GM19463 (cell line): ENCODE measurements at regions not wholly inside any gene's neighbourhood (a gene's known extent, or its start where the extent isn't known, plus 50 kb on each side); places are given as distances from the start of the nearest gene placed in this dataset.

ENCODE experiments used
- ATAC-seq: cut with Tn5 transposase; IDR thresholded peaks from one replicate; pipeline ENCODE4 v1.9.1; 2021; ENCODE audit warnings: mild to moderate bottlenecking, moderate library complexity; ENCODE audit not compliant: unreplicated experiment

DNA sequence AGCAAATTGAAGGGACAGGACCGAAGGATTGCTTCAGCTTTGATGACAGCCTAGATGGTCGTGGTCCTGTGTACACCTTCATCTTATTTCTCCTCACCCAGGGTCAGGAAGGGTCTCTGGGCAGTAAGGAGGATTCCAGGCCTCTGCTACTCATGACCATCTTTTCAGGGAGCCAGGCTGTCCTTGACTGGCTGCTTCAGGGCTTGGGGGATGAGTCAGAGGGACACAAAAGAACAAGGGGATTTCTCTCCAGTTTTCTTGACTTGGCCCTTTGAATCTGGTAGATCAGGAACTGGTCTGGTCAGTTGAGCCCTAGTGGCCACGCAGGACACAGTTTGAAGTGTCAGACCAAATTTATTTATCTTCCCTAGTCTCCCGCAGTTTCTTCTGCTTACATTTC is 402.1 kb upstream of the CHD6 start:
- ATAC-seq: no peak

DNA sequence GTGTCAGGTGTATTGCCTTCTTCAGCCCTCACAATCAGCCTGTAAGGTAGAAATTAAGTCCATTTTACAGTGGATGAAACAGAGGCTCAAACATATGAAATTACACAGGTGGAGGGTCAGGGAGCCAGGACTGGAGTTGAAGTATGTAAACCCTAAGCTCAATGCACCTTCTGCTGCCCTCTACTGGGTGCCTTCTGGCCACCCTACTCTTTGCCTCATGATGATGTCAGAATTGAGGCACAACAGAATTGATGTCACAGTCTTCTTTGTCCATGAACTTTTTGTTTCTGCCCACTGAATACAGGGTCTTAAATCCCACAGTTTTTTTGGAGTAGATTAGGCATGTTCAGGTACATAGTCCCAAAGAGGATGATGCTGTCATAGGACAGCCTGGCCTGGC is 400.8 kb upstream of the CHD6 start:
- no peak for ATAC-seq

DNA sequence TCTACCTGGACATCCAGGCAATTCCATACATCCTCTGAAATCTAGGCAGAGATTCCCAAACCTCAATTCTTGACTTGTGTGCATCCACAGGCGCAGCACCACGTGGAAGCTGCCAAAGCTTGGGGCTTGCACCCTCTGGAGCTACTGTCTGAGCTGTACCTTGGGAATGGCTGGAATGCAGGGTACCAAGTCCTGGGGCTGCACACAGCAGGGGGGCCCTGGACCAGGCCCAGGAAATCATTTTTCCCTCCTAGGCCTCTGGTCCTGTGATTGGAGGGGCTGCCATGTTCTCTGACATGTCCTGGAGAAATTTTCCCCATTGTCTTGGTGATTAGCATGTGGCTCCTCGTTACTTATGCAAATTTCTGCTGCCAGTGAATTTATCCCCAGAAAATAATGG is 391.9 kb upstream of the CHD6 start:
- ATAC-seq: no peak

DNA sequence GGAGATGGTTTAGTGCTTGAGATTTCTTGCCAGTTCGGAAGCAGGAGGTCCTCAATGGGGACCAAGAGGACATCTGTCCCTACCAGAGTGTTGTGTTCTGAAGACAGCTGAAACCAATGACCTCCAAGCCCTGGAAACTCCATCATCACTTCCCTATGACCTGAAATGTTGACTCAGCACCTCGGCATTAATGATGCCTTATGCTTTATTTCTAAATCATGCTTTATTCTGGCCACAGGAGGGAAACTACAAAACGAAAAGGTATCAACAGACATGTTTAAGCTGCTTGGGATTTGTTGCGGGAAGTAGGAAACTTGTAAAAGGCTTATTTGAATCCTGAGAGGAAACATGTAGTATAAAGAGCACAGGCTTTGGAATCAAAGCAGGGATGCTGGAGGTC is 389.1 kb upstream of the CHD6 start:
- no peak for ATAC-seq

DNA sequence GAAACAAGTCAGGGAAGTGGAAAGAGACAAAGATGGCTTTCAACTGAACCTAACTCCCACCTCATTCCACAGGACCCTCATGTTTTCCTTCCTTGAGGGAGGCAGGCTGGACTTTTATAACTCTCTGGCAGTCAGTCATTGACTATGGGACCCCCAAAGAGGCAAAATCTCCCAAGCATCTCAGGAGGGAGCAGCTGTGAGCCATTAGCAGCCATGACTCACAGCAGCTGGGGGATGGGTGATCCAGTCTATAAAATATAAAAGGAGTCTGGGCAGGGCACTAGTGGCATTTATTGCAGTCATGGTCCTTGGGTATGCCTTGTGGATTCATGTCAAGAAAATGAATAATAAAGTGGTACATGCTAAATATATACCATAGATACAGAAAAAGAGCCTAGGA is 387.0 kb upstream of the CHD6 start:
- no peak for ATAC-seq

DNA sequence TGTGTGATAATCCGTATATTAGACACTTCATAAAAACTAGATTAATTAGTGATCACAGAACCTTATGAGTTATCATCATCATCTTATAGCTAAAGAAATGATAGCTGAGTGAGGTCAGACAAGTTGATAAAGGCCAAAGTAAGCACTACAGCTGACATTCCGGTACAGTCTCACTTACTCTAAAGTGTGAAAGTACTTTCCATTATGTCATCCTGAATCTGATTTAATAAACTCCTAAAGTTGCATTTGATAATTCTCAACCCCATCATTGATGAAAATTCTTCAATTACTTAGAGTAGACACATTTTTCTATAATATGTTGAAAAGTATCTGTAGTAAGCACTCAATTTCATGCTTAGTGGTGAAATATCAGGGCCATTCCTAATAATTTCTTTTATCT is 385.2 kb upstream of the CHD6 start:
- ATAC-seq: no peak

DNA sequence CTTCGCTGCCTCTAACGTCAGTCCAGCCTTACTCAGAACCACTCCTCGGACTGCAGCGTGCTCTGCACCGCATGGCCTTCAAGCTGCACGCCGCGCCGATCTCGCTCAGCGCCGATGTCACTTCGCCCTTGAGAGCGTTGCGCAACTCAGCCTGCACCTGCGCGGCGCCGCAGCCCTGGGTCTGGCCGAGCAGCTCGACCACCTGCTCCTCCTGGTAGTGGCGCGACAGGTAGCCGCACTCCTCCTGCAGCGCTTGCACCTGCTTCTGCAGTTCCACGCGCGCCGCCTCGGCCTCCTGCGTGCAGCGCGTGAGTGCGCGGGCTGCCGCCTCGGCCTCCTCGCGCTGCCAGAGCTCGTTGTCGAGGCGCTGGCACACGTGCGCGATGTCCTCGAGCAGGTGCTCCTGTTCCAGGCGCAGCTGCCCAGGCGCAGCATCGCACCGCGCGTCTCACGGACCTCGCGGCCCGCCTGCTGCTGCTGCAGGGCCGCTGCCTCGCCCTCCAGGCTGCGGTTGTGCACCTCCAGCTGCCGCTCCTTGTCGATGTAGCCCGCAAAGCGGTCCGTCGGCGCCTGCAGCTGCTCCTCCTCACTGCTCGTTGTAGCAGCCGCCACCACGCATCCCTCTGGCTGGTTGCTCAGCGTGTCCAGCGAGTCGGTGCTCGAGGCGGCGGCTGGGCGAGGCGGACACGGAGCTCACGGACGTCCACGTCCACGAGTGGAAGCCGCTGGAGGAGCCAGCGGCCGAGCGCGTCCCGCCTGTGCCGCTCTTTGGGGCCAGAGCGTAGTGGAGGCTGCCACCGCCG is 380.6 kb upstream of the CHD6 start:
- no peak for ATAC-seq

DNA sequence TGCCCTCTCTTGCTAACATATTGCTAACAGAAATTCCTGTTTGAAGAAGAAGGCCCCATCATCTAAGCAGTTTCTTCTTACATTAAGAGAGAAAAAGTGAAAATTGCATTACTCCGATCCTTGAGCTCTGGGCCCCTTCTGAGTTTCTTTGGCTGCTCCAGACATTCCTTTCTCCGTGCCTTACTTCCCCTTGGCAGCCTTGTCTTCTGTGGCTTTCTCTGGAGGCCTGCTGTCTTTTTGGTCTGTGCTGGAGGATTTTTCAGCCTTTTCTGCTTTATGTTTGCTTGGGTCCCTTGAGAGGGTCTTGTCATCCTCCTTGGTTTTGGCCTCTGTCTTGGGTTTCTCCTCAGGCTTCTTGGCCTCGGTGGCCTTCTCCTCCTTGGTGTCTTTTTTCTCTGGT is 378.8 kb upstream of the CHD6 start:
- no peak for ATAC-seq

DNA sequence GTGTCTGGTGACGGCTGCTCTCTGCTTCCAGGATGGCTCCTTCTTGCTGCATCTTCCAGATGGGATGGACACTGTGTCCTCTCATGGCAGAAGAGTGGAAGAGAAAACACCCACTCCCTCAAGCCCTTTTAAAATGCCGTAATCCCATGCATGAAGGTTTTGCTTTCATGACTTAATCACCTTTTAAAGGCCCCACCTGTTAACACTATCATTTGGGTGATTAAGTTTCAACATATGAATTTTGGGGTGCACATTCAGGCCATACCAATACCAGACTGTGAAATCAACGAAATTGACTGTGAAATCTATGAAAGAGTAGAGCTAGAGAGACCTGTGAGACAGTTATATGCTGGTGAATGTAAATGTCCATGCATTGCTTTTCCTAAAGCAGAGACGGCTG is 374.3 kb upstream of the CHD6 start:
- no peak for ATAC-seq

DNA sequence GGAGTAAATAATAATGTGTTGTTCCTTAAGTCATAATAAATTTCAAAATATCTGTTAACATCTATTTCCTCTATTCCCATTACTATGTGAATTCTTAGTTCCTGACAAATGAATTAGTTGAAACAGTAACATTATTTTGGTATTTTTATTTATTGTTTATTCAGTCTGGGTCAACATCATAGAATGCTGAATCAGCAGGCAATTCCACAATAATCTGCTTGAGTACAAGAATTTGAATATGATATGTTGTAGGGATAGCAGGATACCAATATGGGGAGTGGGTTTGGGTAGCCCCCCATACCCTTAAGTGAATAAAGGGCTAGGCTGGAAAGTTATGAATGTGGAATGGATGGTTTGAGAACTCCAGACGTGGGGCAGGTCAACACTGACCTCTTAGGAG is 373.2 kb upstream of the CHD6 start:
- no peak for ATAC-seq

DNA sequence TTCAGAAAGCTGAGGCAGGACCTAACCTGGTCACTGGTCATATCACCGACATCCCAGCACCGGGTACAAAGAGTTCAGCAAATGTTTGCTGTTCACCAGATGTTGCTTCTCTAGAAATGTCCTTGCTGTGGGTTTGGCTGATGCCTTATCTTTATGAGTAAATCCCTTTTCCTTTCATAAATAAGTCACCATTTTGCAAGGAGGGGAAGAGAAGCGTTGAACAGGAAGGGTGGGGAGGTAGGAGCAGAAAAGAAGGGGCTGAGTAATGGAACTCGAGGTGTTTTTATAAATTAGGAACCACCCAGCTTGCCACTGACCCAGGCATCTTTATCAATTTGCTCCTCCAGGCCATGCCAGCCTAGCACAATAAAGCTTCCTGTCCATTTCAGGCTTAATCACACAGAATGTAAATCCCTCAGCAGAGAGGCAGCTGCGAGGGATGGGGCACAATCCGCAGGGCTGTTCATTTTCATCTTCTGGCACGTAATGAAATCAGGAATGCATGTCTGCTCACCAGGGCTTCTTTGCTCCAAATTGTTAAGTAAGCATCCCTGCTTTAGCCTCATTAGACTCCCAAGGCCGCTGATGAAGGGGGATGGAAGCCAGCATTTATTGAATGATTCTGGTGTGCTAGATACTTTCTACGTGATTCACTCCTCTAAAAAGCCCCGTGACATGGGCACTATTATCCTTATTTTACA is 371.9 kb upstream of the CHD6 start:
- ATAC-seq: no peak

DNA sequence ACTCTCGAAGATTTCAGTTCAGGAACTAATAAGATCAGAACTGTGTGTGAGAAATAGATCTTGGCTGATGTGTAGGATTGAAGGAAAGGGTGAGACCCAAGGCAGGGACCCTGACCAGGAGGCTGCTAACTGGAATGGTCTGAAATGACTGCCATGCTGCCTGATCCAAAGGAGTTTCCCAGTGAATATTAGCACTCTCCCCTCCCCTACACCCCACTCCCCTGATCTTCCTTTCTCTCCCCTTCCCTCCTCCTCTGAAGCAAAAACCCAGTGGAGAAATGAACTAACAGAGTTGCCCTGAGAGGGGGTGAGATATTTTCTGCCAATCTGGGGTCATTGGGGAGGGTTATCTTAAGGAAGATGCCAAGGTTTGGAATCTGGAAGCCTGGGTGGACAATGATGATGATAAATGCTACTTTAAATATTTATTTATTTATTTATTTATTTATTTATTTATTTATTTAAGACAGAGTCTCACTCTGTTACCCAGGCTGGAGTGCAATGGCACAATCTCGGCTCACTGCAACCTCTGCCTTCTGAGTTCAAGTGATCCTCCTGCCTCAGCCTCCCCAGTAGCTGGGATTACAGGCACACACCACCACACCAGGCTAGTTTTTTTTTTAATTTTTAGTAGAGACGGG is 371.0 kb upstream of the CHD6 start:
- ATAC-seq: no peak

DNA sequence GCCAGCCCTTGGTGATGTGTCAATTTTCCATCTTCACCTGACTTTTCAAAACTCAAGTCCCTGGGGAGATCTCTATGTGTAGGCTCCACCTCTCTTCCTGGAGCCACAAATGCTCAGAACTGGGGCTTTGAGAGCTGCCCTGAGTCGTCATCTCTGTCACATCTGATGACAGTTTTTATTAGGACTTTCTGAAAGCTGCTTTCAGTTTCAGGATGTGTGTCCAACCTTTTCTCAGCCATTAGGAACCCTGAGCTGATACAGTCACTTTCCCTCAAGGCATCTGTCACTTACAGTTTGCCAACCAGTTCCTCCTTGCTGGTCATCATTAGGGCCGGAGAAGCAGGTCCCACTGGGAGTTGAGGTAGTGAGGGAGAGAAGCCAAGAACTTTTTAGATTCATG is 365.9 kb upstream of the CHD6 start:
- ATAC-seq: peak; percentile 78

DNA sequence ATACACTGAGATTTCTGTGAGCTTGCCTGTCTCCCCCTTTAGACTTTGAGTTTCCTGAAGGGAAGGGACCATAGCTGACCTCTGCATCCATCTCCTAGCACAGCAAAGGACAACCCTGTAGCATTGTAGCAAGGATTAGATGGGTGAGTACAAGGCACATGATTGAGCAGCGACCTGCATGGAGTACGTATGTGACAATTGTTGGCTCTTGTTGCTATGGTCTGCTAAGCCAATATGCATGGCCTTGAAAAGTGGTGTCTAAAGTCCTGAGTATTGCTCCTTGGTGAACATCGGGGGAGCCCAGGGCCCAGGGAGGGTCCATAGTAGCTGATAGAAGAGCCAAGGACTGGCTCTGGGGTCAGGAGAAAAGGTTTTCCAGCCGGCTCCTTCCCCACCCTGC is 365.0 kb upstream of the CHD6 start:
- no peak for ATAC-seq

DNA sequence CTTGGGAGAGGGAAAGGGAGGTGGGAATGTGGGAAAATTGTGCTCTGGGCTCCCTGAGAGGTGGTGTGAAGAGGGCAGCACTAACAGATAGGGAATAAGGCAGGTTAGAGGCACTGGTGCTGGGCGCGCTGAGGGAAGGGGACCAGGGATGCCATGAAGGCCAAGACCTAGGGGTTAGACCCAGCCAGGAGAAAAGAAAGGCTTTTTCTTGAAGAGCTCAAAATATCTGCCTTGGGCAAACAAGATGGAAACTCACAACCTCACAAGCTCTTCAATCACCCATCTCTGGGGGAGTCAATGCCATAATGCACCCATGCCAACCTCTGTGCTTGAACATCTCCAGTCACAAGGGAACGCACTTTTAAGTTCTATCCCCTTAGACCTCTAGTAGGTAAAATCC is 363.6 kb upstream of the CHD6 start:
- ATAC-seq: no peak

DNA sequence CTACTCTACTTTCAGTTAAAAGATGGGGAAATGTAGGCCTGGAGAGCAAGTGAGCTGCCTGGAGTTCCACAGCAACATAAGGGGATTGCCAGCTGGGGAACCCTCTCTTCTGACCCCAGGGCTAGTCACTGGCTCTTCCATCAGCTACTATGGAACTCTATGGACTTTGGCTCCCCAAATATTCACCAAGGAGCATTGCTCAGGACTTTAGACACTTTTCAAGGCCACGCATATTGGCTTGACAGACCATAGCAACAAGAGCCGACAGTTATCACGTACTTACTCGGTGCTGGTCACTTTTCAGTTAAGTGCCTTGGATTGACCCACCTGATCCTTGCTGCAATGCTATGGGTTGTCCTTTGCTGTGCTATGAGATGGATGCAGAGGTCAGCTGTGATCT is 360.7 kb upstream of the CHD6 start:
- no peak for ATAC-seq

DNA sequence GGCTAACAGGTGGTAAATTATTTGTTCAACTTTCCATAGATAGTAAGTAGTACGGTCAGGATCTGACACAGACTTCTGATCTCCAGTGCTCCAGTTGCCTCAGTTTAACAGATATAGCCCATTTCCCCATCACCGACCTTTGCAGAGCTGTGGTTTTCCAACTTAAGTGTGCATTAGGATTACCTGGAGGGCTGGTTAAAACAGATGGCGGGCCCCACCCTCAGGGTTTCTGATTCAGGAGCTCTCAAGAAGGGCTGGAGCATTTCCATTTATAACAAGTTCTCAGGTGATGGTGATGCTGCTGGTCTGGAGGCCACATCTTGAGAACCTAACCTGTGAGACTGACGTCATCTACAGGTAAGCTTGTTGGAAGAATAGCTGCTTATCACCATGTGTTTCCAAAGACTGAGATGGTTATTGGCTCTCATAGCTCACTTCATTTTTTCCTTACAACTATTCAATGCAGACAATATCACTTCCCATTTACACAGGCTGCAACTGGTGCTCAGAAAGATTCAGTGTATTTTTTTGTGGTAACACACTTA is 360.1 kb upstream of the CHD6 start:
- no peak for ATAC-seq

DNA sequence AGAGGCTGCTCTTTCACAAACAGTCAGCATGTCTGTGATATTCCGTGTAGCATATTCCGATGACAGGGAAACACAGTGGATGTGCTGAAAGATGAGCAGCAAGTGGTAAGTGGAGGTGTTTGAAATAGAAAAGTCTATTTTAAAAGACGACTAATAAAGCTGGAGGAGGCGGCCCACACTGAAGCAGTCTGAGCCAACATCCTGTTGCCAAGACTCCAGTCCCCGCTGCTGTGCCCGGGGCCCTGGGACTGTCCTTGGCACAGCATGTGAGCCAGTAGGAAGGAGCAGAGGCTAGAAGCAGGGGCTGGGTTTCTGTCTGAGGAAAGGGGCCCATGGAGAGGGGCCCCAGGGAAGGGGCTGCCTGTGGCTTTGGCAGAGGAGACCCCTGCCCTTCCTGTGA is 351.5 kb upstream of the CHD6 start:
- no peak for ATAC-seq

DNA sequence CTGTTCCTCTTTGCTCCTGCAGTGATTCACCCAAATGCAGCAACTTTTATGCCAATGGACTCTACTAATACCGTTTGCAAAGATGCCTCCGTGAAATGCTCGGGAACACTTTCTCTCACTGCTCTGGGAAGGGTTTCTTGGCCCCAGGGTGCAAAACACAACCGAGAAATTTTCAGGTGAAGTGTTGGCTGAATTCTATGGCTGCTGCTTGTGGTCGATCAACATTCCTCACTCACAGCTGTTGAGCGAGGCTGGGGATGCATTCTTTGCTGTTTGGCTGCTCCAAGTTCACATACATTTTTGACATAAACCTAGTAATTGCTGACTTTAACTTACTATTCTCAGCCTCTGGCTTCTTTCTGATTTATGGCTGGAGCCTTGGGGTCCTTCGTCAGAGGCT is 342.0 kb upstream of the CHD6 start:
- ATAC-seq: no peak

DNA sequence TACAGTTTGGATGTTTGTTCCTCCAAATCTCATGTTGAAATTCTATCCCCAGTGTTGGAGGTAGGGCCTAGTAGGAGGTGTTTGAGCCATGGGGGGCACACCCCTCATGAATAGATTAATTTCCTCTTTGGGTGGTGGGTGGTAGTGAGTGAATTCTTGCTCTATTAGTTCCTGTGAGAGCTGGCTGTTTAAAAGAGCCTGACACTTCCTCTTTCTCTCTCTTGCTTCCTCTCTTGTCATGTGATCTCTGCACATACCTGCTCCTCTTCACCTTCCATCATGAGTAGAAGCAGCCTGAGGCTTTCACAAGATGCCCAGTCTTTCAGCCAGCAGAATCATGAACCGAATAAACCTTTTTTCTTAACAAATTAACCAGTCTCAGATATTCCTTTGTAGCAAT is 340.2 kb upstream of the CHD6 start:
- ATAC-seq: no peak

DNA sequence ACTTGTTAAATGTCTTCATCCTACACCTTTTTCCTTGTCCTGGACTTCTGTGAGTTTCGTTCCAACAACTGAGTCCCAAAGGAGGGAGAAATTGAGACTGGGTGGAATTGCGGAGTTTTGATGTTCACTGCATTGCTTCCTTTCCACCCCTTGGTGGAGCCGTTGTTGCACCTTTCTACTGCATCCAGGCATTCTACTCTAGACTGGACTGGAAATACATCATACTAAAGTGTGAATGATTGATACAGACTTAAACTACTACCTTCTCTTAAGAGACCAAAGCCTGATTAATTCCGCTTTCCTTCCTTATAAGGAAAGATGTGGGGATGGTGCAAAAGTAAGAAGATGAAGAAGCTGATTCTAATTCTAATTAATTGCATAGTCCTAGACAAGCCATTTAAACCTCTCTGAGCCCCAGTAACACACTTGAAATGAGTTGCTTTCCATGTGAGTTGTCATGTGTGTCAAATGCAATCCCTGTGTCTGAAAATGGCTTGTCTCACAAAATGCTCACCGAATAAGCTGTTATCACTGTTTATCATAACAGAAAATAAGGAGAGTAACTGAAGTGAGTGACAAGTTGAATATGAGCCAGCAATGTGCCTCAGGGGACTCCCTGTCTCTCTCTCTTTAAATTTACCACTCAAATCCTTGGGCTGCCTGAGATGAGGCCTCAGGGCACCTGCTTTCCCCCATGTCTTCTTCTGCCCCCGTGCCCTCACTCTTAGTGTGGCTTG is 338.3 kb upstream of the CHD6 start:
- no peak for ATAC-seq
